Stimulated activated CD4-positive, alpha-beta T cell treated with anti-CD3 and anti-CD28 coated beads, Interleukin-1b, Interleukin-23, amount 100 ng/mL, for 4 hours (primary cell): ENCODE measurements at regions not wholly inside any gene's neighbourhood (a gene's known extent, or its start where the extent isn't known, plus 50 kb on each side); places are given as distances from the start of the nearest gene placed in this dataset.
"Not testable (repeated sequence)": the region's sequence is repeated elsewhere in the genome, so short reads cannot be mapped to it uniquely, and the experiment has no call there.

ENCODE experiments used
- DNase-seq, 2 donors: peaks; one replicate each; pipeline ENCODE4 v3.0.0-alpha.2; 2020; ENCODE audit warnings: low read depth in 2 of 2

DNA sequence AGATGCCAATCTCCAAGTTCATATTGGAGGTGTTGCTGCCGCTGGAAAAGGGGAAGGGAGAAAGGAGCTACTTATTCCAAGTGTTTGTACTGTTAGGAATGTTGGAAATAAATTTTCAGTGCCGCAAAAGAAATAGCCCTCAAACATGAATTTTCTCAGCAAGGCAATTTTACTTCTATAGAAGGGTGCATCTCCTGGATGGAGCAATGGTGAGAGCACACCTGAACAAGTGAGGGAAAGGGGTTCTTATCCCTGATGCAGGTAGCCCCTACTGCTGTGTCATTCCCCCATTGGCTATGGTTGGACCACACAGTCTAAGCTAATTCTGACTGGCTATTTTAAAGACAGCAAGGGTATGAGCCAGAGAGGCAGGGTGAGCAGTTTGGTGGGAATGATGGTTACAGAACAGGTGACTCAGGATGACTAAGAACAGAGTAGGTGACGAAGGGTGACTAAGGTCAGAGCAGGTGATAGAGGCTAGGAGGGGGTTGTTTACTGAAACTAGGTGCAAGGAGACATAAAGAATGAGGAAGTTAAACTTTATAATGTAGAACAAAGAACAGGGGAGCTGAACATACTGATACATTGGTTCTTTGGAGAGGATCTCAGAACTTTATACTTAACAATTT is 503.5 kb downstream of the EDEM1 start:
- no peak for DNase-seq

DNA sequence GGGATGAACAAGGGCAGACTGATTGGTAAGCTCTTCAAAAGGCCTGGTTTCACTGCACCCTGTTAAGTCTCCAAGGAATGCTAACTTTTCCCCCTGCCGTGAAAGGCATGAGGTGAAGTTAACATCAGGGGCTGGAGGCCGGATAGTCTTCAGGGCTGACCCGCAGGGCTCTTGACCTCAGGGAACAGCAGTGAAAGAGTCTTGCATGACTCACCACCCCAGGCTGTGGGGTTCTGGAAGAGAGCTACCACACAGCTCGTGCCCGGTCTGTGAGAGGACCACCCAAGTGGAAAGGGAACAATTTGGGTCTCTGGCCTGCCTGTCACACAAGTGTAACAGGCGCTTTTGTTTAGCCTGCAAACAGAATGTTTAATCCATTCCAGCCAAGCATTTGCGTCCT is 504.9 kb downstream of the EDEM1 start:
- DNase-seq, result no peak

DNA sequence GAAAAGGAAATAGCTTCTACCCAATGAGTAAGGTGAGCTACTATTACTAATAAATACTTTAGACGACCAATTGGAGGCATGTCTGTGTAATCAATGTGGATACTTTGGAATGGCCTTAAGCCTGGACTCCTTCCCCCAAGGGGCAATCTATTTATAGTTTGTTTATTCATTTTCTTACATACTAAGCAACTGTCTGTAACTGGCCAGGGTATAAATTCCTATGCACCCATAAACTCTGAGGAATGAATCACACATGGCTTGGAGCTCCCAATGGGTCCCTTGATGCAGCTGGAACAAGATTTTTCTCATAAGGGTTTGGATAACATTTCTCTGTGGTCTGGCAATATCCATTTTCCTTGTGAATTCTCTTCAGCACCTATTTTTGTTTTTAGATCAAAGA is 506.8 kb downstream of the EDEM1 start:
- DNase-seq, result no peak

DNA sequence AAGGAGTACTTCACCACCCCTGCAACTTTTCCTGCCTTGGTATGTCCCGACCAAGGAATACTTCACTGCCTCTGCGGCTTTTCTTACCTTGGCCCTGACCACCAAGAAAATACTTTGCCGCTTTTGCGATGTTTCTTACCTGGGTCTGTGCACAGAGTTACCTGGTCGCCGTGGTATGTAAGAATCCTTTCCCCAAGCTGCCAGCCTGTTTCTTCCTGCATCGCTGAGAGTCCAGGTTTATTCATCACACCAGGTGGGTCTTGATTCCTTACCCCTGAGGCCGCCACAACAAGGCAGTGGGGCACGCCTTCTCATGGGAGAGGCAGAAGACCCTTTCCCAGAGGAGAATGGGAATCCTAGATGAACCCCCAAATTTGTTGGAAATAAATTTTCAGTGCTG is 511.3 kb downstream of the EDEM1 start:
- no peak for DNase-seq

DNA sequence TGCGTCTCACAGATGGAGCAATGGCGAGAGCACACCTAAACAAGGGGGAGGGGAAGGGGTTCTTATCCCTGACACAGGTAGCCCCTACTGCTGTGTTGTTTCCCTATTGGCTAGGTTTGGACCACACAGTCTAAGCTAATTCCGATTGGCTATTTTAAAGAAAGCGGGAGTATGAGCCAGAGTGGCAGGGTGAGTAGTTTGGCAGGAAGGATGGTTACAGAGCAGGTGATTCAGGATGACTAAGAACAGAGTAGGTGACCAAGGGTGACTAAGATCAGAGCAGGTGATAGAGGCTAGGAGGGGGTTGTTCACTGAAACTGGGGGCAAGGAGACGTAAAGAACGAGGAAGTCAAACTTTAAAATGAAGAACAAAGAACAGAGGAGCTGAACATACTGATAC is 511.8 kb downstream of the EDEM1 start:
- DNase-seq, result no peak

DNA sequence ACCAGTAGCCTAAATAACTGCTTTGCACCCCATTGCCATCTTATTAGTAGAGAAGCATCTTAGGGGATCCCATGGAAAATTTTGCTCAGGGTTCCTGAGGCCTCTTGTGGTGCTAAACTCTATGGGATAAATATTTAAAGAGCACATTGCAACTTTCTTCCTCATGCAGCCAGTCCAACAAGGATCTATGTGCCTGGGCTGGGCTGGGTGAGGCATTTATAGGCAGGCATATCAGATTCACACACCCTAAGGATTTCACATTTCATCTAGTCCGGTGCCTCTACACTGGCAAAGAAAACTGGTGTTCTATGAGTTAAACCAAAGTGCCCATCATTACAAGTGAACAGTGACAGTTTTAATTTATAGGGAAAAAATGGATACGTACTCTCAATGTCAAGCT is 512.3 kb downstream of the EDEM1 start:
- no peak for DNase-seq

DNA sequence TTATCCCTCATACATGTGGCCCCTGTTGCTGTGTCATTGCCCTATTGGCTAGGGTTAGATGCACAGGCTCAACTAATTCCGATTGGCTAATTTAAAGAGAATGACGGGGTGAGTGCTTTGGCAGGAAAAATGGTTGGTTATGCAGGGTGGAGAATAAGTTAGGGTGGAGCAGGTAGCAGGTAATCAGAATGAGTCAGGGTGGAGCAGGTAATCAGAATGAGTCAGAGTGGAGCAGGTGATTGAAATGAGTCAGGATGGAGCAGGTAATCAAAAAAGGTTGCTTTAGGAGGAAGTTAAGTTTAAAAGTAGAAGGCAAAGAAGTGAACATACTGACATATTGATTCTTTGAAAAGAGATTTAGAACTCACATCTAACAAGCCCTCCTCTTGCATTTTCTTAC is 513.5 kb downstream of the EDEM1 start:
- DNase-seq, result not testable (repeated sequence)

DNA sequence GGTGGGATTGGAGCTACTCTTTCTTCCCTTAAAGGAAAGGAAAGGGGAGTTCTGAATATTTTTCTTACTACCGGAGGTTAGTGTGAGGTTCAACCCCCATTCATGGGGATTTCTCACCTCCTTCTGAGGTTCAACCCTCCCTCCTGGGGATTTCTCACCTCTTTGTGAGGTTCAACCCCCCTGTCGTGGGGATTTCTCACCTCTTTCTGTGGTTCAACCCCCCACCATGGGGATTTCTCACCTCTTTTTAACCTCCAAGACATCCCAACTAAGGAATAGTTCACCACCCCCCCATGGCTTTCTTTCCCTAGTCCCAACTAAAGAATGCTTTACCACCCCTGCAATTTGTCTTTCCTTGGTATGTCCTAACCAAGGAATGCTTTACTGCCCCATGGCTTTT is 520.3 kb downstream of the EDEM1 start:
- DNase-seq, result no peak

DNA sequence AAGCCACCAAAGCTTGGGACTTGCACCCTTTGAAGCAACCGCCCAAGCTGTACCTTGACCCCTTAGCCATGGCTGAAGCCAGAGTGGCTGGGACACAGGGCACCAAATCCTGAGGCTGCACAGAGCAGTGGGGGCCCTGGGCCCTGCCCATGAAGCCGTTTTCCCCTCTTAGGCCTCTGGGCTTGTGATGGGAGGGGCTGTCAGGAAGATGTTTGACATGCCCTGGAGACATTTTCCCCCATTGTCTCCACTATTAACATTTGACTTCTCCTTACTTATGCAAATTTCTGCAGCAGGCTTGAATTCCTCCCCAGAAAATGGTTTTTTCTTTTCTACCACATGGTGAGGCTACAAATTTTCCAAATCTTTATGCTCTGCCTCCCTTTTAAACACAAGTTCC is 522.2 kb downstream of the EDEM1 start:
- DNase-seq, result no peak

DNA sequence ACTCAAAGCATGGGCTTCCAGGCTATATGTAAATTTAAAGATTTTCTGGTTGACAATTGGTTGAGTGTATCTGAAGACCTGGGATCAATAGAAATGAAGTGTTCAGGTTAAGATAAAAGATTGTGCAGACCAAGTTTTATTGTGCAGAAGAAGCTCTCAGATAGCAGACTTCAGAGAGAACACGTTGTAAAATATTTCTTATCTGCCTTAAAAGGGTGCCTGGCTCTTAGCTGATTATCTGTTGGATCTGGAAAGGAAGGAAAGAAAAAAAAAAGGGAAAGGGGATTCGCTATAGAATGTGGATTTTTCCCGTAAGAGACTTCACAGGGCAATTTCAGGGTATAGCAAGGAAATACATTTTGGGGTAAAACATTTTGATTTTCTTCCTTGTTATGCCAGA is 523.2 kb downstream of the EDEM1 start:
- no peak for DNase-seq

DNA sequence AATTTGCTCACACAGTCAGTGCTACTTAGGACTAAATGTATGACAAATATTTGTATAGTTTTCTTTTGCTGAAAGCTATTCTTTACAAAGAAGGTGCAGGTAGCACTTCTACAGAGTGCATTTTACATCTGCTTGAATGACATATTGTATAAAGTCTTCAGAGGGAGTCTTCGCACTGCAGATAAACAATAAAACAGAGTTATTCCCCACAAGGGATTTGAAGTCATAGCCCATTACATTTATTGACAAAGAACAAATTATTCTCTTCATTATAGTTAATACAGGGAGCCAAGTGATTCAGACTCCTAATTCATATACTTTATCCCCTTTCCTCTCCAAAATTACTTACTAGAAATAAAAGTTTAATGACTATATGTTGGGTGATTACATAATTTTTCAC is 529.7 kb downstream of the EDEM1 start:
- DNase-seq, result no peak

DNA sequence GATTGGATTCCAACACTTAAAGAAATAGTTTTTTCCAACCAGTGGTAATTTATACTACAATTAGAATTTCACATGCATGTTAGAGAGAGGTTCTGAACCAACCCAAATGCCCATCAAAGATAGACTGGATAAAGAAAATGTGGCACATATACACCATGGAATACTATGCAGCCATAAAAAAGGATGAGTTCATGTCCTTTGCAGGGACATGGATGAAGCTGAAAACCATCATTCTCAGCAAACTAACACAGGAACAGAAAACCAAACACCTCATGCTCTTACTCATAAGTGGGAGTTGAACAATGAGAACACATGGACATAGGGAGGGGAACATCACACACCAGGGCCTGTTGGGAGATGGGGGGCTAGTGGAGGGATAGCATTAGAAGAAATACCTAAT is 532.2 kb downstream of the EDEM1 start:
- DNase-seq, result not testable (repeated sequence)

DNA sequence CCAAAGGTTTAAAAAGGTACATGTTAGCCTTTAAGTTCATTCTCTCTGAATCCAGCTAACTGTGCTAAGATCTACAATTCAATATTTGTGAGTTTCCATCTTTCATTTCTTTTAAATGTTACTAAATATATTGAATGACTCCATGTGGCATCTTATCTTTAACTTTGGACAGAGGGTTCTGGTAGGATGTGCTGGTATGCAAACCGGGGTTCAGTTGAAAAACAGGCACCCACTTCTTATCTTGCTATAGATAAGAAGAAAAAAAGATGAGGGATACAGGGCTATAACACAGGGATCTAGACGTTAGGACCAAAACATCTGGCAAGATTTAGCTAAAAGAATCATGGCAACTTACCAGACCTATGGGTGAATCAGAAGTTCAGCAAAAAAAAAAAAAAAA is 538.3 kb downstream of the EDEM1 start:
- no peak for DNase-seq

DNA sequence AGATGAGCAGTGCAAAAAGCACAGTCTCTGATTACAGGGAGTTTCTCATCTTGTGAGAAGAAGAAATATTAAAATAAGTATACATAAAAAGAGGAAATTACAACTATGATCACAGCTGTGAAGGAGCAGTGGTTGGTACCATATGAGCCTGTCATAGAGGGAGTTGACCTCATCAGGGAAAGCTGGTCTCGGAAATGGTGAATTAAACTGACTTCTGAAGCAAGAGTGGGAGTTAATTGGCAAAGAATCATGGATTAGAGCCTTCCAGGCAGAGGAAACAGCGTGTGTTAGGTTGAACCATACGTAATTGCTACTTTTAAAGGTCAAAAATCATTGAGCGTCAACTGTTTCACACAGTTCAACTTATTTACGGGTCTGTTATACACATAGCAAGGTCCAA is 539.1 kb downstream of the EDEM1 start:
- no peak for DNase-seq

DNA sequence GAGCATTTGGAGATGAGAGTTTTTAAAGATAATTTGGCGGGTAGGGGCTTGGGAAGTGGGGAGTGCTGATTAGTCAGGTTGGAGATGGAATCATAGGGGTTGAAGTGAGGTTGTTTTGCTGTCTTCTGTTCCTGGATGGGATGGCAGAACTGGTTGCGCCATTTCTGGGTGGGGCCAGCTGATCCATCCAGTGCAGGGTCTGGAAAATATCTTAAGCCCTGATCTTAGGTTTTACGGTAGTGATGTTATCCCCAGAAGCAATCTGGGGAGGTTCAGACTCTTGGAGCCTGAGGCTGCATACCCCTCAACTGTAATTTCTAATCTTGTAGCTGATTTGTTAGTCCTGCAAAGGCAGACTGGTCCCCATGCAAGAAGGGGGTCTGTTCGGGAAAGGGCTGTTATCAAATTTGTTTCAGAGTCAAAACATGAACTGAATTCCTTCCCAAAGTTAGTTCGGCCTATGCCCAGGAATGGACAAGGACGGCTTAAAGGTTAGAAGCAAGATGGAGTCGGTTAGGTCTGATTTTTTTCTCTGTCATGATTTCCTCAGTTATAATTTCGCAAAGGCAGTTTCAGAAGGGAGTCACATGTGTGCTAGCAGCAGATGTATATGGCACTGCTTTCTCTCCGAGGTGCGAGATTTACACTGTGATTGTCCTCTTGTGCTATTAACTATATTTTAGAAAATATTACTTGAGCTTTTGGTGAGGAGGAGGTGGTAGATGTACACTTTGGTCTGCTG is 540.4 kb downstream of the EDEM1 start:
- DNase-seq, result no peak

DNA sequence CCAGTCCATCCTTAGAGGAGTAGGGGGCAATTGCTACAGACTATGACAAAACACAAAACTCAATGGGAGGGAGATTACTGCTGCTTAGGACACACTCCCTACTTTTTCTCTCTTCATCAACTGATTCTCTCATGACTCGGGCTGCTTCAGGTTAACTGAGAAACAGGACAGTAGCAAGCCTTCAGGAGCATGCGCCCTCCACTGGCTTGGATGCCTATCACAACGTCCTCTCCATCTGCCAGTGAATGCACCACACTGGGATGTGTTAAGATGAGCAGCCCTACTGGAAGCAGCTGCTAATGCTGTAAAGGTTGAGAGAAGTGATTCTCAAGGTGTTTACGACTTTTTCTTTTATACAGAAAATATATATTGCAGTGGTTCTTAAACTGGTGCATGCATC is 542.3 kb downstream of the EDEM1 start:
- no peak for DNase-seq

DNA sequence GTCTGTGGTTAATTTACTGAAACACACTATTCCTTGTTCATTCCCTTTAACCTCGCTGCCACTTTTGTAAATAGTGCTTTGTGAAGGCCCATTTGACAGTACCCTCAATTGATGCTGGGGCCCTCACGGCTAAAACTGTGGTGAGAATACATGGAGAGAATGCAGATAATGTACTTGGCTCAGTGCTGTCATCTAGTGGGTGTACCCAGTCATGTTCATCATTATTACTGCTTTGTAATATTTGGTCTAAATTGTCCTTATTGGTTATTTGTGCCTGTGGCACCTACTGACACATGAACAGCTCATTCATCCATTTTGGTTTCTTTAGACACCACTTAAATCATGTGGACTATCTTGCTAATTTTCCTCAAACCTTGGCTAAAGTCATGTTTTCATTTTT is 543.6 kb downstream of the EDEM1 start:
- DNase-seq, result no peak

DNA sequence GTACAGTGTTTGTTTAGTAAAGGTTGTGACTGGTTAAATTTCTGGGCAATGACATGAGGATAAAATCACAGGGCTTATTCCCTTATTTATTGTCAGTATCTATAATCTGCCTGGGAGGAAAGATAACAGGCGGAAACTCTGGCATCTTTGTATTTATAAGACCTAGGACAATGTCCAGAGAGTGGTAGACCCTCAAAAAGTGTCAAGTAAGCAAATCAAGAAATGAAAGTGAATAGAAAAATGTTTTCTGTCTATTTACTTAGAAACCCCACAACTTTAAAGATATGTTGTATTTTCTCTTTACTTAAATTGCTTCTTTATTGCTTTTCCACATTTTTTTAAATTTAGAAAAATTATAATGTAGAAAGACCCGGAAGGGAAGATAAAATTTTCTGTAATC is 544.6 kb downstream of the EDEM1 start:
- DNase-seq, result no peak

DNA sequence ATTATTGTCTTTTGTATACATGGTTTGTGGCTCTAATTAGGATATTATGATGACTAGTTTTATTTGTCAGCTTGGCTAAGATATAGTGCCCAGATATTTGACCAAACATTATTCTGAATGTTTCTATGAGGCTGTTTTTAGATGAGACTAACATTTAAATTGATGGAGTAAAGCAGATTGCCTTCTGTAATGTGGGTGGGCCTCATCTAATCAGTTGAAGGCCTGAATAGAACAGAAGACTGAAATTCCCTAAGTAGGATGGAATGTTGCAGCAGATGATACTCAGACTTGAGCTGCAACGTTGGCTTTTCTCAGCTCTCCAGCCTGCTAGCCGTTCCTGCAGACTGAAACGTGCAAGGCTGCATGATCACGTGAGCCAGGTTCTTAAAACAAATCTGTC is 546.5 kb downstream of the EDEM1 start:
- no peak for DNase-seq

DNA sequence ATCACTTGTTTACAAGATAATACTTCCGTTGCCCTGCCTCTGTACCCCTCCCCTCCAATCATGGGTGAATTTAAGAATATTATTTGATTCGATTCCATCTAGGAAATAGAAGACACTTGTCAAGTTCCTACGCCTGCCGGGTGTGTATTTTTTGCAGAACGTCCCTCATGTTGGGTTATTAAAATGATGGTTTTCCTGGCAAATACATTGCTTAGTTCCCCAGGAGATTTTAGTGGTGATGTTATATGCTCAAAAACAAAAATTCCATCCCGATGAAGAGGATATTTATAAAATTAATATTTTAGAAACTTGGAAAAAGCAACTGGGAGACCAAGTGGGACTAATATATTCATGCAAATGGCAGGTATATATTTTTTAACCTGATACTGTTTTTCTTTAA is 548.4 kb downstream of the EDEM1 start:
- no peak for DNase-seq

DNA sequence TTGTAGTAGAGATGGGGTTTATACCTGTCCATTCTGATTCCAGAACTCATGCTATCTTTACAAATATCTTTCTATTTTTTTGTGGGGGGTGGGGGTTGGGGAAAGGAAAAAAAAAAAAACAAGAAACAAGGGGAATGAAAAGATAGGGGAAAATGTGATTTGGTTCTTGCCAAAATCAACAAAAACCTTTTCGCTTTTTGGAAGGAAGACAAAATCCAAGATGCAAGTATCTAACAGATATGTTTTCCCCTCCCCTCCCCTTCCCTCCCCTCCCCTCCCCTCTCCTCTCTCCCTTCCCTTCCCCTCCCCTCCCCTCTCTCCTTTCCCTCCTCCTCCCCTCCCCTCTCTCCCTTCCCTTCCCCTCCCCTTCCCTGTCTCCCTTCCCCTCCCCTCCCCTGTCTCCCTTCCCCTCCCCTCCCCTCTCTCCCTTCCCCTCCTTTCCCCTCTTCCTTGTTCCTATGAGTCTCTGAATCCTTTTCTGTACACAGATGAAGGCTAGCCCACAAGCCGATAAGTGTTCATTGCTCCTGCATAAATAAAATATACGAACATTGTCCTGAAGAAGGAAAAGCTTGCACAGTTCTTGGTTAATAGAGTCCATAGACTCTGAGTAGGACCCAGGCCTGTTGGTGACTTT is 551.9 kb downstream of the EDEM1 start:
- DNase-seq, result no peak

DNA sequence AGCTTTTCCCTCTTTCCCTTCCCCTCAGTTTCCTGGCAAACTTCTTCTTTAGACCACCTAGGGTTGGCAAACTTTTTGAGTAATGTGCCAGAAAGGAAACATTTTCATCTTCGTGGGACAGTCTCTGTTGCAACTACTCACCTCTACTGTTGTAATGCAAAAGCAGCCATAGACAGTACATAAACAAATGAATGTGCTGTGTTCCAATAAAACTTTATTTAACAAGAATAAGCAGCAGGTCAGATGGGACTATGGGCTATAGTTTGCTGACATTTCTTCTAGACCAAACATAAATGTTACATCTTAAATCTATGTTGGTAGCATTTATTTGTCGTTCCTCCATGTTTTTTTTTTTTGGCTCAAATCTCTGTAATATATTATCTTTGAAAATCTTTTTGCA is 552.4 kb downstream of the EDEM1 start:
- no peak for DNase-seq

DNA sequence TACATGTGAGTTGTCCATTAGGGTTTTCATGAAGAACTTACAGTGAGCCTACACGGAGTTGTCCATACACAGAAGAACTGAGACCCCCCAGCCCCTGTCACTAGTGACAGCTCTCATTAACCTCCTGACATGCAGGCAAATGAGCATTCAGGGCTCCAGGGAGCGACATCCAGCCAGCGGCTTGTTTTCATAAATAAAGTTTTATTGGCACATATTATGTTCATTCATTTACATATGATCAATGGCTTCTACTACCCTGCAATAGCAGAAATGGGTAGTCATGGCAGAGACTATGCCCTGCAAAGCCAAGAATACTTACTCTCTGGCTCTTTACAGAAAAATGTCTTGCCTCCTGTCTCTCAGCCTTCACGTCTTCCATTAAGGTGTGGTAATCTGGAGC is 553.5 kb downstream of the EDEM1 start:
- DNase-seq, result no peak
